HCEC 1CT (cell line): ENCODE measurements at regions not wholly inside any gene's neighbourhood (a gene's known extent, or its start where the extent isn't known, plus 50 kb on each side); places are given as distances from the start of the nearest gene placed in this dataset.
A peak's percentile ranks its signal among the peaks of the same experiment; 100 is the strongest.

Experiments used
- DNase-seq: peaks from one replicate; pipeline ENCODE4 v3.0.0-alpha.2; 2017

- no peak for DNase-seq
Measured at GRCh38 chr2:175557810-175558377, 376.4 kb upstream of the ATP5MC3 start.

GRCh38 chr2:175553910-175554309 is 372.4 kb upstream of the ATP5MC3 start:
- DNase-seq: no peak

DNA sequence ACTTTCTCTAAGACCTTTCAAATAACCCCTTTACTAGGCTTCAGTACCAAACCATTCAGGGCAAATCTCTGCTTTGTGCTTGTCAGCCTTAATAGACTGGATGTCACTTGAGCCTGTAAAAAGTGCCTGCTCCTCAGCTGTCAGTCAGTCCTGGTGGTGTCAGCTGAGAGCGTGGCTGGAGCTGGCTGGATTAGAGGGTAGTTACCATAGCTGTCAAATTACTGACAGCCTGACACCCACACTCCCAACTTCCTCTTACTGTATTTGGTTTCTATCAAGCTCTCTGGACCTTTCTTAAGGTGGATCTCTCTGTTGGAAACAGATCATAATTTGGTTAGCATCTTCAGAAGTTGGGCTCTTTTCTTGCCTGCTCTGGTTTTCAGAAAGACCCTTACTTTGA is 371.4 kb upstream of the ATP5MC3 start:
- no peak for DNase-seq

GRCh38 chr2:175540421-175540820 is 358.9 kb upstream of the ATP5MC3 start:
- DNase-seq: no peak

- no peak for DNase-seq
Measured at GRCh38 chr2:175539122-175539521, 357.6 kb upstream of the ATP5MC3 start.

- no peak for DNase-seq
Measured at GRCh38 chr2:175536059-175536458, 354.5 kb upstream of the ATP5MC3 start.

GRCh38 chr2:175535631-175536030 is 354.1 kb upstream of the ATP5MC3 start:
- no peak for DNase-seq

GRCh38 chr2:175525975-175526374 is 344.5 kb upstream of the ATP5MC3 start:
- DNase-seq: no peak

DNA sequence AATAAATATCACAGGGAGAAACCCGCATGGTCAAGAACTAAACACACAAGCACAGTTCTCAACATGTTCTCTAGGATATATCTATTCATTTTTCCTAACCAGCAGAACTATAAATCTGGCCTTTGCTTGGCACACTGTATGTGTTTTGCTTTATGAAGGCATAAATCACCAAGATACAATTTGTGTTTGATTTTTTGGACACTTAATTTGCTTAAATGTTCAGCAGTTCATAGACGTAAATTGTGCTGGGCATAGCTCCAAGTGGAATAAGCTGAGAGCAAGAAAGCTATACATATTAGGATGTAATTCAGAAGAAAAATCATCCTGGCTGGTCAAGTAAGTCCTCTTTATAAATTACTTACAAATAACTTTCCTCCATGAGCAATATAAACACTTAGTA is 341.5 kb upstream of the ATP5MC3 start:
- DNase-seq: no peak

GRCh38 chr2:175518206-175518605 is 336.7 kb upstream of the ATP5MC3 start:
- no peak for DNase-seq

DNA sequence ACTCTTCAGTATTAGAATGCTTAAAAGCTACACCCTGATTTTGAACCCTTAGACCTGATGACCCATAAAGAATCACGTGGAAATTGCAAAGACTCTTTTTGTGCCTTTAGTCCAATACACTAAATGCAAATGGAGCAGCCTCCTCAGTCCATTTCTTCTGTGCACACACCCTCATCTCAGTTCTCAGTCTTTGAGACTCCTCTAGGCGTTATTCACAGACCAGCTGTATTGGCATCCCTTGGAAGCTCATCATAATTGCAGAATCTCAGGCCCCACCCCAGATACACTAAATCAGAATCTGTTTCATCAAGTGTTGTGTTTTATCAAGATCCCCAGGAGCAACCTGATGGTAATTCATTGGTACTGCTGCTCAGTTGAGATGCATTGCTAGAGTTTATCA is 335.0 kb upstream of the ATP5MC3 start:
- no peak for DNase-seq

GRCh38 chr2:175500255-175500654 is 318.7 kb upstream of the ATP5MC3 start:
- no peak for DNase-seq

DNA sequence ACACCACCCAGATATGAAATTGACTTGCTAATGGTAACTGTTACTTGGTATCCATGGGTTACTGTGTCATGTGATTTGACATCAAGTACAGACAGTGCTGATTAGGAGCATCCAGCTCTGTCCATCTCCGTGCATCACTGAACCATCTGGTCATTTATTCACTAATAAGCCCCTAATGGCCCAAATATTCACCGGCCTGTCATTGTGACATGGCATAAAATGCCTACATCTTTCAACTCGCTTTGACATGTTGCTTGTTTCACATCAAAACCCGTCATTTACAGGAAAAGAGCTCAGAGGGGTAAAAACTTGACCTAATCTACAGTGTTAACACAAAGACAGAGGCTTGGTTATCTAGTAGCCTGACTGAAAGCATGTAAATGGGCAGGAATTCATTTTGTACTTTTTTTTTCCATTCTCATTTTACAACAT is 308.9 kb upstream of the ATP5MC3 start:
- no peak for DNase-seq

- DNase-seq: peak; percentile 1
Measured at GRCh38 chr2:175478096-175478768, 296.7 kb upstream of the ATP5MC3 start.

DNA sequence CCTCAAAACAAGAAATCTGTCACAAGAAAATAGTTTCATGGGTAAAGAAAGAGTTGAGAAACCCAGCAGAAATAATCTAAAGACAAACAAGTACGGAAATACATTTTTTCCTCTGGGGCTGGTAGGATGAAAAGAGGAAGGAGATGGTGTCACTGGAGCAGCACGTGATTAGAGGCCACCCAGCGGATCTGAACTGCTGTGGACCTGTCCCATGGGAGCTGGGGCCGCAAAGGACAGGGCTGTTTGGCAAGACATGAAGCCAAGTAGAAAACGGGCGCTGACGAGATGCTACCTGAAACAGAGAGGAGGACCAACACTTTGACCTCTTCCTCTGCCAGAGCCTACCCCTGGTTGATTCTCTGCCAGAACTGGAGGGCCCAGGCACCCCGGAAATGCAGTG is 295.4 kb upstream of the ATP5MC3 start:
- DNase-seq: no peak

GRCh38 chr2:175476374-175476773 is 294.9 kb upstream of the ATP5MC3 start:
- no peak for DNase-seq

DNA sequence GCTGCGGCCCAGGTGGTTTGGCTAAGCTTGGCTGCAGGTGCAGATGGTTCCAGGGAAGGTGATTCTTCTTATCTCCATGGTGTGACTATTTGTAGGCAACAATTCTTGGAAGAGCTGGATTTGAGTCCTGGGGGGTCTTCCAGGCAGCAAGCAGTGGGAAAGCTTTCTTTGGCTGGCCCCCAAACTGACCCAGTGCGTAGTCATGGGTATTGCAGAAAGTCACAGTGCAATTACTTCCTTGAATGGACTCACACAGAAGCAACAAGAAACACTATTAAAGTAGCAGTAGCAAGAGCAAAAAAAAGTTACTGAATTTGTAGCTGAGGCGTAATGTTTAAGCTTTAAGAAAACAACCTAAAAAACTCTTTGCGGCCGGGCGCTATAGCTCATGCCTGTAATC is 293.6 kb upstream of the ATP5MC3 start:
- no peak for DNase-seq

GRCh38 chr2:175468431-175469098 is 287.1 kb upstream of the ATP5MC3 start:
- DNase-seq: no peak

DNA sequence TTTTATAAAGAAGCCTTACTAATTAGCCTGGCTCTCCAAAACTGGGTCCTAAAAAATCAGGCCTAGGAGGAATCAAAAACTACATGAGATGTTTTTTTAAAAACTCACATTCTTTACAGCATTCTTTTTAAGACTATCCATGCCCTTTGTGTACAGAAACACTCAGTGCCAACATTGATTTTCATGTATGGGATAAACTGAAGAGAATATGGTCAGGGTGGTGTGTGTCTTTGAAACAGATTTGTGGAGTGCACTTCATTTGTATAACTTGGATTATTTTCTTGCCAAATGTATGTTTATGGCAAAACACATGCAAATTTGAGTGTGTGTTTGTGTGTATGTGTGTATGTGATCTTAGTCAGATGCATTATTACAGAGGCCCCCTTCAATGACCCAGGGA is 283.6 kb upstream of the ATP5MC3 start:
- DNase-seq: no peak

- no peak for DNase-seq
Measured at GRCh38 chr2:175464311-175464670, 282.8 kb upstream of the ATP5MC3 start.

- DNase-seq: no peak
Measured at GRCh38 chr2:175463589-175464310, 282.2 kb upstream of the ATP5MC3 start.

GRCh38 chr2:175463169-175463568 is 281.7 kb upstream of the ATP5MC3 start:
- no peak for DNase-seq

- DNase-seq: no peak
Measured at GRCh38 chr2:175462246-175462645, 280.7 kb upstream of the ATP5MC3 start.

- no peak for DNase-seq
Measured at GRCh38 chr2:175461839-175462238, 280.3 kb upstream of the ATP5MC3 start.
